GM19455 (cell line): ENCODE measurements at regions not wholly inside any gene's neighbourhood (a gene's known extent, or its start where the extent isn't known, plus 50 kb on each side); places are given as distances from the start of the nearest gene placed in this dataset.

Experiments
- ATAC-seq: cut with Tn5 transposase; IDR thresholded peaks from one replicate; pipeline ENCODE4 v1.9.1; 2021; ENCODE audit not compliant: unreplicated experiment

GRCh38 chr3:72335458-72336095 lies 512.7 kb downstream of the SHQ1 start:
- ATAC-seq: no peak

GRCh38 chr3:72334681-72335457 lies 513.4 kb downstream of the SHQ1 start:
- ATAC-seq: no peak

DNA sequence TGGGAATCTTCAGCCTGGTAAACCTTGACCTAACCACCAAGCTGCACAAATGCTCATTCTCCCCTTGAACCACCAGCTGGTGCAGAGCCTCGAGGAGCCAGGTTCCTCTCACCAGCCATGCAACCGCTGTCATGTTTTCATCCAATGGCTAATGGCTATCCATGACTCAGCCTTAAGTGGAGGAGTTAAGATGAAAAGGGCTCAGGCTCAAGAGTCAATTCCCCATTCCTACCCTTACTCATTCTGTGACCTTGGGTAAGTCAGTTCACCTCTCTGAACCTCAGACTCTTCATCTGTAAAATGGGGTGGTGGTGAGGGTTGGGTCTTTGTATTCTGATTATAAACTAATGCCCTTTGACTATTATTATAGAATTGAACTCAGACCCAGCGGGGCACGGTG lies 515.6 kb downstream of the SHQ1 start:
- no peak for ATAC-seq

DNA sequence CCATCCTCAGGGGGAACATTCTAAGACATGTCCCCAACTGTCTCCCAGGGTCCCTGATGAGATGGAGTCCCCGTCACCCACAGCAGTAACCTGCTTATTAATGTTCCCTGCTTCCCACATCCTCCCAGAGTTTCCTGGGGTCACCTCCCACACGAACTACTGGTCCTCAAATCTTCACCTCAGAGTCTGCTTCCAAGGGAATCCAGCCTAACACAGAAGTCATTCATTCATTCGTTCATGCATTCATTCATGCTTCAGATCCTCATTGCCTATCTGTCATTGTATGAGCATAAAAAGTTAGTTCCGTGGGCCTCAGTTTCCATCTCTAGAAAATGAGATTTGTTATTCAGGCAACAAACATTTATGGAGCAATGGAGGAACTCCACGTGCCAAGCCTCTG lies 516.2 kb downstream of the SHQ1 start:
- ATAC-seq: no peak

- ATAC-seq: no peak
These were observed 517.2 kb downstream of the SHQ1 start for GRCh38 chr3:72331076-72331475.

- ATAC-seq: no peak
These were observed 518.9 kb downstream of the SHQ1 start for GRCh38 chr3:72329354-72329753.

GRCh38 chr3:72328755-72329277 lies 519.4 kb downstream of the SHQ1 start:
- ATAC-seq: no peak

DNA sequence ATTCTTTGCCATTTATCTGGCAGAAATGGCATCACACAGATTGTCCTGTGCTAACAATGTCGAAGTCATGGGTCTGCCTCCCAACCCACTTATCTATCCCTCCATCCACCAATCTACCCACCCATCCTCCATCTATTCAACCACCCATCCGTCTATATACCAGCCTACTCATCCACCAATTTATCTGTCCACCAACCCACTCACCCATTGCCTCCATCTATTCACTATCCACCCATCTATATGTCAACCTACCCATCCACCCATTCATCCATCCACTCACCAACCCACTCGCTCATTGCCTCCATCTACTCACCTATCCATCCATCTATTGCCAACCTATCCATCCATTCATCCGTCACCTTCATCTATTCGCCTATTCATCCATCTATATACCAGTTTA lies 521.2 kb downstream of the SHQ1 start:
- no peak for ATAC-seq

DNA sequence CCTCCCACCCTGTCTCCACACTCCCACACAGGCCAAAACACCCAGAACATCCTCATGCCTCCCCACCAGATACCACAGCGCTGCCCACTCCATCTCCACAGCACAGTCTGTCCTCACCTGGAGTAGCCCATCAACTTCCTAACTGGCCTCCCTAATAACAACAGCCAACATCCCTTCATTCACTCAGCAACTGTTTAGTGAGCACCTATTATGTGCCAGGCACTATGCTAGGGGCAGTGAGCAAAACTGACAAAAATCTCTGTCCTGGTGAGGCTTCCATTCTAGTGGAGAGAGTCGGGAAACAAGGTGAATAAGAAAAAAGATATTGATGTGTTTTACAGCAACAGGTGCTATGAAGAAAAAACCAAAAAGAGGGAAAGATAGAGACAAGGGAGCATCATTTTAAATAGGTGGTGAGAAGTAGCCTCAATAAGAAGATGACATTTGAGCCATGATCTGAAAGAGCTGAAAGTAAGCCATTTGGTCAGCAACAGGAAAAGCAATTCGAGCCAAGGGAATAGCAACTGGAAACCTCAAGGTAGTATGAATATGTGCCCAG lies 523.9 kb downstream of the SHQ1 start:
- no peak for ATAC-seq

DNA sequence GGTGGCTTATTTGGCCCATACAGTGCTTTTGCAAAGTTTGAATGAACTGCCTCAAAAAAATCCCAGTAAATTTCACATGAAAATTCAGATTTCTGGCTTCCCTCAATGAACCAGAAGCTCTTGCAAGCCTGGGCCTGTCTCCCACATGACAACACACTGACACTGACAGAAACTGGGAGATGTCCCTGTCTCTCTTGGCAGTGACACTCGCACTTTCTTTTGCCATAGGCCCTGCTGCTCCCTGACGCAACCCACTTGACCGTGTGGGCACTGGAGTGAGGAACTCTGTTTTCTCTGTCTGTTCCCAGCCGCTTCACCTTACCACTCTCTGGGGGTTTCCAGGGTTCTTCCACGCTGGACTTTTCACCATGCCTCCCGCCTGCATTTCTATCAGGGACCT lies 524.5 kb downstream of the SHQ1 start:
- no peak for ATAC-seq

GRCh38 chr3:72322264-72322976 lies 525.8 kb downstream of the SHQ1 start:
- no peak for ATAC-seq

- ATAC-seq: no peak
These were observed 527.3 kb downstream of the SHQ1 start for GRCh38 chr3:72320955-72321303.

GRCh38 chr3:72320095-72320954 lies 527.9 kb downstream of the SHQ1 start:
- no peak for ATAC-seq

DNA sequence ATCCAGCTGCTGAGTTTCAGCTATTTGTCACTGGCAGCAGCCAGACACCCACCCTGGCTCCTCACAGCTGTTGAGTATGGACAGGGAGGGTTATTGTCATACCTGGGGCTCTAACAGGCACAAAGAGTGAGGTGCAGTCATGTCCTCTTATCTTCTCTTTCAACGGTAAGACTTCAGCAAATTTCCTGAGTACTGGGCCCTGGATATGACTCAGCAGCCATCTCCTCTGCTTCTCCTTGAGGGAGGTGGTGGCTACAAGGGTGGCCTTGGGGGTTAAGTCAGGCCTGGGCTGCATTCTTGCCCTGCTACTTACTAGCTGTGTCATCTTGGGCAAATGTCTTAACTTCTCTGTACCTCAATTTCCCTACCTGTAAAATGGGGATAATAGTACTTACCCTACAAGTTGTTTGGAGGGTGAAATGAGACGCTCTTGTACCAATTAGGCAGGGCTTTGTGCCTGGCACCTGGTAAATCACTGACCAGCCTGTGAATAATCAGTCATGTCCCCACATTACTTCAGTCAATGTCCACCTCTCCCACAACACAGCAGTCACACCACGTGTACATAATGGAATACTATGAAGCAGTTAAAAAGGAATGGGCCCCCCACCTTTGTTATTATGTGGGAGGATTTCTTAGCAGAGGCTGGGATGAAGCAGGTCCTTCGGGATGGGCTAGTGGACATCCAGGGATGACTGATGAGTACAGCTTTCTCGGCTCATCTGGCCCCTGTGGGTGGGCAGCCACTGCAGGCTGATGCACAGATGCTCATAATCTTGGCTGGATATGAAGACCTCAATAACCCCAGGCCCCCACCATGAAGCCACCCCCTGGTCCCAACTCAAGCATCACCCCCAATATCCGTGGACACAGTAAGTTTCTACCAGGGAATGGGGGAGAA lies 528.8 kb downstream of the SHQ1 start:
- ATAC-seq: no peak

DNA sequence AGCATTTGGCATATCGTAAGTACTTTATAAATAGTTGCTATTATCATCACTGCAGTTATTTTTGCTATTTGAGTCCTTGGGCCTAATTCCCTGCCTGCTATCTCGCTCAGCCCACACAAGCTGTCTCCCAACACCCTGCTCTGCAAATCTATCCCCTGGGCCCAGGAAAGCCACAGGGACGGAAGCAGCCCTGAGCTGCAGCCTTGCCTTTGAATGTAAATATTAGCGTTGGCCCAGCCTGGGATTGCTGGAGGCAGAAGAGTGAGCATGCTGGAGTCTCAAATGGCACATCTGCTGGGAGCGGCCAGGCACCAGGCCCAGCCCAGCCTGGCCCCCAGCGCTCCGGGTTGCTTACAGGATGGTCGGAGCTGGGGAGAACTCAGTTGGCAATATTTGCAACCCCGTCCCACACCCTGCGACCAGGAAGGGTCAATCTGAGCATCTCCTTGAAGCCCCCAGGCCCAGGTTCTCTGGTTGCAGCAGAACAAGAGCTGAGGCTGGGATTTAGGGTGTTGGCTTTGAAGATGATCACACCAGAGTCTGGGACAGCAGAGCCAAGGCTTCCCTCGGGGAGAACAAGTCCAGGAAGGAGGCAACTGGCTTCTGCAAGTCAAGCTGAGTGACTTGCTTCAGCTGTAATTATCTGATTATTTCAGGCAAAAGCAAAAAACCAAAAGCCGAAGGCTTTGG lies 529.6 kb downstream of the SHQ1 start:
- no peak for ATAC-seq

GRCh38 chr3:72317491-72317890 lies 530.8 kb downstream of the SHQ1 start:
- ATAC-seq: no peak

- ATAC-seq: no peak
These were observed 531.6 kb downstream of the SHQ1 start for GRCh38 chr3:72316501-72317279.

GRCh38 chr3:72313308-72313707 lies 528.4 kb upstream of the PROK2 start:
- ATAC-seq: no peak
